K562 (cell line): ENCODE measurements at regions not wholly inside any gene's neighbourhood (a gene's known extent, or its start where the extent isn't known, plus 50 kb on each side); places are given as distances from the start of the nearest gene placed in this dataset.

Source experiments
- ATAC-seq: fragments of 200-7000 bp; cut with Tn5 transposase; 3 replicates; pipeline ENCODE4 v1.9.1; 2020; ENCODE audit warnings: moderate library complexity
- BruUV-seq: library from RNA; stranded (reverse); fragments of 400-500 nt; replicated peaks from 2 replicates; lab custom pipeline; 2021; lab: Mats Ljungman, UMichigan
- CTCF ChIA-PET: fragments of 300-600 bp; formaldehyde crosslinking; extraction: SDS; loops from one replicate; lab custom pipeline; 2021; ENCODE audit warnings: low intra/inter-chr PET ratio; lab: Yijun Ruan, JAX
- POLR2A ChIA-PET: fragments of 300-600, 350-650 bp; sonication (Branson Sonifier 250); formaldehyde crosslinking; extraction: SDS; loops from one replicate; lab custom pipeline; 2021; ENCODE audit warnings: antibody characterized with exemption, inconsistent platforms; lab: Yijun Ruan, JAX
- DNase-seq, 4 experiments: peaks; one replicate each; pipeline versions ENCODE4 v3.0.0 to v3.0.0-alpha.2; 2011 to 2018; ENCODE audit warnings: low spot score in 3 of 4, mixed read lengths in 3 of 4; ENCODE audit errors: extremely low read depth in 1 of 4
- FAIRE-seq: peaks from 2 replicates; lab custom pipeline; 2011; peaks lifted over from hg19 to GRCh38; lab: Jason Lieb, UNC
- H2AFZ ChIP-seq: 2 replicates; pipeline ENCODE4 v1.6.0; 2011; ENCODE audit warnings: low read depth, low read length, control low read depth, inconsistent platforms
- H3K27ac ChIP-seq: fragments of 200-600 bp; 3 replicates; pipeline ENCODE4 v1.8.0; 2011; ENCODE audit warnings: low read depth, mild to moderate bottlenecking, control low read depth, inconsistent platforms, low read length, moderate library complexity, mixed read lengths; ENCODE audit errors: extremely low read depth
- H3K27me3 ChIP-seq, 2 experiments: fragments of 300-600 bp in 1 of 2; 2 replicates in 1 of 2; 3 replicates in 1 of 2; pipeline versions ENCODE4 v1.6.0 to v1.8.0; 2011; ENCODE audit warnings: inconsistent platforms in 2 of 2, low read length in 2 of 2, mild to moderate bottlenecking in 1 of 2, mixed read lengths in 1 of 2, moderate library complexity in 1 of 2; ENCODE audit not compliant: control insufficient read depth in 2 of 2, insufficient read depth in 2 of 2
- H3K36me3 ChIP-seq: fragments of 300-600 bp; 3 replicates; pipeline ENCODE4 v1.8.0; 2011; ENCODE audit warnings: mild to moderate bottlenecking, low read length, inconsistent platforms; ENCODE audit not compliant: control insufficient read depth, insufficient read depth
- H3K4me1 ChIP-seq, 2 experiments: fragments of 200-600 bp in 1 of 2; replicated peaks in 1 of 2; 2 replicates in 1 of 2; 3 replicates in 1 of 2; pipeline versions ENCODE4 v1.5.1 to v1.8.0; 2011; ENCODE audit warnings: inconsistent platforms in 2 of 2, low read length in 2 of 2, mild to moderate bottlenecking in 1 of 2, mixed read lengths in 1 of 2, moderate library complexity in 1 of 2; ENCODE audit not compliant: control insufficient read depth in 2 of 2, insufficient read depth in 2 of 2
- H3K4me2 ChIP-seq: 2 replicates; pipeline ENCODE4 v1.6.1; 2011; ENCODE audit warnings: low read length, control low read depth, inconsistent platforms, mixed read lengths; ENCODE audit not compliant: insufficient read depth
- H3K4me3 ChIP-seq: fragments of 200-600 bp; sonication (generic), shearing (Covaris generic); 2 replicates; pipeline ENCODE4 v1.5.1; 2016; ENCODE audit warnings: control low read depth, inconsistent platforms
- H3K79me2 ChIP-seq: fragments of 200-600 bp; 3 replicates; pipeline ENCODE4 v1.8.0; 2011; ENCODE audit warnings: low read length, inconsistent platforms; ENCODE audit not compliant: control insufficient read depth, insufficient read depth
- H3K9ac ChIP-seq, 2 experiments: 2 replicates each; pipeline versions ENCODE4 v1.6.0 to v1.6.1; 2011; ENCODE audit warnings: low read depth in 2 of 2, low read length in 2 of 2, control low read depth in 1 of 2, inconsistent platforms in 1 of 2, mild to moderate bottlenecking in 1 of 2, mixed read lengths in 1 of 2; ENCODE audit not compliant: insufficient read depth in 1 of 2
- H3K9me1 ChIP-seq: one replicate; pipeline ENCODE4 v1.6.0; 2011; ENCODE audit warnings: inconsistent platforms, mild to moderate bottlenecking, low read length, moderate library complexity; ENCODE audit not compliant: control insufficient read depth, insufficient read depth
- H3K9me3 ChIP-seq: replicated peaks from 2 replicates; pipeline ENCODE4 v1.5.1; 2011; ENCODE audit warnings: low read depth, low read length, inconsistent platforms; ENCODE audit not compliant: control insufficient read depth, insufficient read depth
- H4K20me1 ChIP-seq: replicated peaks from 2 replicates; pipeline ENCODE4 v1.6.1; 2011; ENCODE audit warnings: low read length, inconsistent platforms, mixed read lengths; ENCODE audit not compliant: control insufficient read depth, insufficient read depth
- BCOR ChIP-seq: fragments of 450-650 bp; IDR thresholded peaks from 2 replicates; pipeline ENCODE4 v1.6.1; 2016
- CAMTA2 ChIP-seq: fragments of 250-450 bp; sonication (Bioruptor Pico); conservative IDR thresholded peaks from 2 replicates; pipeline ENCODE4 v1.5.1; 2022
- ETS2 ChIP-seq: IDR thresholded peaks from 2 replicates; pipeline ENCODE4 v1.6.1; 2016; ENCODE audit warnings: borderline replicate concordance, missing genetic modification characterization, mild to moderate bottlenecking, moderate library complexity, missing compliant biosample characterization; ENCODE audit not compliant: poor library complexity, severe bottlenecking
- FOS ChIP-seq: IDR thresholded peaks from 3 replicates; pipeline ENCODE4 v1.6.1; 2011; ENCODE audit not compliant: insufficient read length; ENCODE audit errors: extremely low read depth
- MAZ ChIP-seq, 2 experiments: fragments of 450-650 bp in 1 of 2; sonication (generic) in 1 of 2; formaldehyde crosslinking; IDR thresholded peaks in 1 of 2; conservative IDR thresholded peaks in 1 of 2; 2 replicates each; pipeline versions ENCODE4 v1.4.0 to v1.5.0; 2020; ENCODE audit warnings: mild to moderate bottlenecking in 1 of 2, missing genetic modification reagents in 1 of 2
- MYBL2 ChIP-seq, 2 experiments: fragments of 450-650 bp in 1 of 2; sonication (generic) in 1 of 2; formaldehyde crosslinking in 1 of 2; IDR thresholded peaks; 2 replicates each; pipeline versions ENCODE4 v1.6.1 to v1.8.1; 2017 to 2022; ENCODE audit warnings: borderline replicate concordance in 1 of 2, inconsistent platforms in 1 of 2, low read depth in 1 of 2, mild to moderate bottlenecking in 1 of 2, missing genetic modification reagents in 1 of 2, moderate library complexity in 1 of 2
- NCOR1 ChIP-seq: fragments of 450-650 bp; IDR thresholded peaks from 2 replicates; pipeline ENCODE4 v1.6.1; 2016; ENCODE audit warnings: mild to moderate bottlenecking, moderate library complexity
- NFYB ChIP-seq: IDR thresholded peaks from 2 replicates; pipeline ENCODE4 v1.6.1; 2011; ENCODE audit warnings: mild to moderate bottlenecking, moderate library complexity; ENCODE audit not compliant: insufficient read length; ENCODE audit errors: extremely low read depth
- NR2C1 ChIP-seq, 2 experiments: fragments of 450-650 bp; IDR thresholded peaks; 2 replicates each; pipeline ENCODE4 v1.6.1; 2017; ENCODE audit warnings: mild to moderate bottlenecking in 2 of 2, antibody characterized with exemption in 1 of 2, inconsistent platforms in 1 of 2, missing compliant biosample characterization in 1 of 2, missing genetic modification characterization in 1 of 2
- PRPF4 ChIP-seq: fragments of 200-400 bp; formaldehyde crosslinking; IDR thresholded peaks from one replicate; pipeline ENCODE4 v1.6.1; 2017; ENCODE audit warnings: low read length, low read depth, mild to moderate bottlenecking; ENCODE audit not compliant: insufficient read depth, poor library complexity, severe bottlenecking
- RBM39 ChIP-seq: fragments of 200-400 bp; formaldehyde crosslinking; optimal IDR thresholded peaks from 2 replicates; pipeline ENCODE3; 2018; ENCODE audit warnings: low read depth, low read length
- SMARCA5 ChIP-seq: fragments of 450-650 bp; IDR thresholded peaks from 2 replicates; pipeline ENCODE4 v1.6.1; 2016
- SUPT5H ChIP-seq: fragments of 450-650 bp; IDR thresholded peaks from 2 replicates; pipeline ENCODE4 v1.6.1; 2016
- ZBTB9 ChIP-seq: fragments of 450-650 bp; formaldehyde crosslinking; IDR thresholded peaks from 2 replicates; pipeline ENCODE4 v1.4.0; 2020; ENCODE audit warnings: mild to moderate bottlenecking, moderate library complexity
- ZKSCAN1 ChIP-seq: fragments of 150-350 bp; IDR thresholded peaks from 2 replicates; pipeline ENCODE4 v1.6.1; 2016; ENCODE audit warnings: low read depth, low read length
- ZKSCAN3 ChIP-seq: fragments of 250-450 bp; sonication (Bioruptor Pico); IDR thresholded peaks from 2 replicates; pipeline ENCODE4 v1.4.0; 2020
- ZNF12 ChIP-seq: sonication (generic); formaldehyde crosslinking; IDR thresholded peaks from 2 replicates; pipeline ENCODE4 v1.4.0; 2020; ENCODE audit warnings: mild to moderate bottlenecking, missing genetic modification reagents
- ZNF146 ChIP-seq: IDR thresholded peaks from one replicate; pipeline ENCODE4 v1.6.1; 2018; ENCODE audit warnings: missing compliant biosample characterization; ENCODE audit not compliant: unreplicated experiment
- ZNF384 ChIP-seq: IDR thresholded peaks from 2 replicates; pipeline ENCODE4 v1.6.1; 2012; ENCODE audit warnings: low read depth, low read length, improper control_type of control experiment
- ZNF77 ChIP-seq: fragments of 250-450 bp; sonication (Bioruptor Pico); IDR thresholded peaks from 2 replicates; pipeline ENCODE4 v1.5.0; 2020
- WGBS: fragments of 100-300 bp; shearing (Covaris generic); methylation state at CpG from one replicate; pipeline ENCODE4 v1.1.6; 2016; ENCODE audit warnings: low coverage, mixed read lengths; ENCODE audit not compliant: insufficient coverage; ENCODE audit errors: missing lambda C conversion rate; 5-methylcytosine and 5-hydroxymethylcytosine counted together
- in situ Hi-C: fragments of 300-500 bp; cut with MboI; formaldehyde crosslinking; loops from 4 replicates; pipeline ENCODE4 v1.15.0; 2018; ENCODE audit warnings: inconsistent platforms, mixed read lengths
- intact Hi-C: fragments of 100-400 bp; cut with micrococcal nuclease; formaldehyde crosslinking; loops from 2 replicates; pipeline ENCODE4 v1.14.2; 2022

DNA sequence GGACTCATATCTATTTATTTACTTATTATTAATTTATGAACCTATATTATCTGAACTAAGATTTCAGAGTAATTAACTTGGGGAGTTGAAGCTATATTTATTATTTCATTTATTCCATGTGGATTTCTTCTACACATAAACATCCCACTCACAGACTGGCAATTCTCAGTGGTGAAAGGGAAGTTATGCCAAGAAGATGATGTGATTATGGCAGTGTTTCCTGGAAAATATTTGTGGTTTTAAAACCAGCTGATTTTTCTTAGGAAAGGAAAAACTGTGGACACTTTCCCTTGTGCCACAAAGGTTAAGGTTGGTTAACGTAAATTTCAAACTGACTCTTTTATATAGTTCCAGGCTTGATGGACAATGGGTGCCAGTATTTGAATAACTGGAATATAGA lies 513.1 kb downstream of the SLITRK6 start:
- intact Hi-C loops (no loop called here), in situ Hi-C loops (no loop called here)
- H3K79me2 ChIP-seq, result no peaks in the 10 kb centered on the region
- no peaks in the 10 kb centered on the region for H3K4me1 ChIP-seq
- 0% methylated on average over 1 of the region's 1 CpG for WGBS
- H4K20me1 ChIP-seq, result no peaks in the 10 kb centered on the region
- POLR2A ChIA-PET, result no interaction called here
- H3K4me3 ChIP-seq, result no peak overlapping the region
- no peak overlapping the region for H3K4me2 ChIP-seq
- FAIRE-seq (no peak), ATAC-seq (no peak), DNase-seq (no peak)
- TF ChIP-seq PRPF4, result no peak
- no peak for TF ChIP-seq ZNF384
- no peak for TF ChIP-seq NFYB
- TF ChIP-seq ZNF12 (CRISPR knock-in tag), result no peak
- TF ChIP-seq FOS, result no peak
- no peak for TF ChIP-seq ZNF146 (CRISPR knock-in tag)
- no peaks in the 10 kb centered on the region for H3K9me1 ChIP-seq
- no peak overlapping the region for H3K9ac ChIP-seq
- BruUV-seq, result no TSS peak
- H3K9me3 ChIP-seq, result no peaks in the 10 kb centered on the region
- no peak overlapping the region for H2AFZ ChIP-seq
- H3K27ac ChIP-seq, result no peak overlapping the region
- CTCF ChIA-PET, result no interaction called here
- H3K27me3 ChIP-seq, result no peaks in the 10 kb centered on the region
- no peaks in the 10 kb centered on the region for H3K36me3 ChIP-seq

DNA sequence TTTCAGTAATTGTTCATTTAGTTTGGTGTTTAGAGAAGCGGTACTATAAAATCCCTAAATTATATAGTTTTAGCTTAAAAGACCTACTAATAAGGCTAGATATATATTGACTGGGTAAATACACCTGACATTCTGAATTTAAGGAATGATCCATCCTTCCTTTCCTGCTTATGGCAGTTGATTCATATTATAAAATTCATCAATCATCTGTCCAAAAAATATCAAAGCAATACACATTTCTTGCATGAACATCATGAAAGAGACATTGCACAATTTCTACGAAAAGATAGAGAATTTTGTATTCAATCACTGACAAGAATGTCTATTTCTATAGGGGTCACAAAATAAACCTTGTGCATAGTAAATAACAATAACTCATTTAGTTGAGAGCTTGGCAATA lies 514.9 kb downstream of the SLITRK6 start:
- Histone ChIP-seq H3K36me3 (no peaks in the 10 kb centered on the region), H3K4me2 (no peak overlapping the region), H3K79me2 (no peaks in the 10 kb centered on the region), H2AFZ (no peak overlapping the region), H3K27me3 (no peaks in the 10 kb centered on the region), H3K27ac (no peak overlapping the region), H3K4me3 (no peak overlapping the region), H3K9ac (no peak overlapping the region), H3K9me1 (no peaks in the 10 kb centered on the region), H4K20me1 (no peaks in the 10 kb centered on the region), H3K4me1 (no peaks in the 10 kb centered on the region), H3K9me3 (no peaks in the 10 kb centered on the region)
- intact Hi-C loops, result no loop called here
- WGBS, result 0% methylated on average over 2 of the region's 2 CpGs
- no peak for FAIRE-seq
- ATAC-seq, result no peak
- no peak for DNase-seq
- in situ Hi-C loops, result no loop called here
- ChIA-PET CTCF (no interaction called here), POLR2A (no interaction called here)
- BruUV-seq, result no TSS peak
- no peak for TF ChIP-seq NR2C1 (IDR thresholded peaks at IDR 0.05)
- TF ChIP-seq NR2C1 (tag; IDR thresholded peaks at IDR 0.05), result no peak
- no peak for TF ChIP-seq RBM39
- TF ChIP-seq MAZ (CRISPR knock-in tag; conservative IDR thresholded peaks at IDR 0.05 in 1 of 2, IDR thresholded peaks at IDR 0.05 in 1 of 2), result no peak
- TF ChIP-seq ZNF77 (CRISPR knock-in tag), result no peak
- no peak for TF ChIP-seq CAMTA2 (CRISPR knock-in tag)
- no peak for TF ChIP-seq BCOR
- TF ChIP-seq NCOR1, result no peak
- TF ChIP-seq ETS2 (tag), result no peak
- TF ChIP-seq ZKSCAN3, result no peak
- TF ChIP-seq MYBL2 (IDR thresholded peaks at IDR 0.05; ENCODE audit: low read depth), result no peak
- TF ChIP-seq MYBL2 (CRISPR knock-in tag; IDR thresholded peaks at IDR 0.05; ENCODE audit: borderline replicate concordance), result no peak
- TF ChIP-seq ZBTB9, result no peak
- TF ChIP-seq SUPT5H, result no peak
- TF ChIP-seq SMARCA5, result no peak
- no peak for TF ChIP-seq ZKSCAN1
